Activated B cell treated with CpG ODN at 0.5 μM for 24 hours (primary cell): ENCODE measurements at regions not wholly inside any gene's neighbourhood (a gene's known extent, or its start where the extent isn't known, plus 50 kb on each side); places are given as distances from the start of the nearest gene placed in this dataset.
"Not testable (repeated sequence)": the region's sequence is repeated elsewhere in the genome, so short reads cannot be mapped to it uniquely, and the experiment has no call there.

Experiments
- ATAC-seq: fragments of 200-7000 bp; cut with Tn5 transposase; one replicate; pipeline ENCODE4 v1.10.0; 2021; ENCODE audit warnings: low read depth, mild to moderate bottlenecking, moderate library complexity
- CTCF ChIA-PET: fragments of 350-600 bp; sonication (Branson Sonifier 250); formaldehyde crosslinking; loops from one replicate; lab custom pipeline; 2021; ENCODE audit warnings: antibody characterized with exemption; lab: Charles Lee
- POLR2A ChIA-PET: fragments of 350-600 bp; sonication (Branson Sonifier 250); formaldehyde crosslinking; loops from one replicate; lab custom pipeline; 2021; ENCODE audit warnings: antibody characterized with exemption; lab: Charles Lee
- DNase-seq: peaks from one replicate; pipeline ENCODE4 v3.0.0; 2022
- H3K27ac Mint-ChIP-seq: one replicate; pipeline ENCODE4 v1.8.0; 2020; ENCODE audit warnings: mixed read lengths
- H3K27me3 Mint-ChIP-seq: one replicate; pipeline ENCODE4 v1.8.0; 2021; ENCODE audit warnings: mixed read lengths
- H3K36me3 Mint-ChIP-seq: one replicate; pipeline ENCODE4 v1.8.0; 2021; ENCODE audit warnings: low read depth, mixed read lengths
- H3K4me1 Mint-ChIP-seq: one replicate; pipeline ENCODE4 v1.8.0; 2021; ENCODE audit warnings: mixed read lengths
- H3K4me3 Mint-ChIP-seq: one replicate; pipeline ENCODE4 v1.8.0; 2020; ENCODE audit warnings: mild to moderate bottlenecking, mixed read lengths
- H3K9me3 Mint-ChIP-seq: one replicate; pipeline ENCODE4 v1.8.0; 2020; ENCODE audit warnings: mixed read lengths
- intact Hi-C: fragments of 100-400 bp; cut with micrococcal nuclease; formaldehyde crosslinking; loops from one replicate; pipeline ENCODE4 v1.15.1; 2024

DNA sequence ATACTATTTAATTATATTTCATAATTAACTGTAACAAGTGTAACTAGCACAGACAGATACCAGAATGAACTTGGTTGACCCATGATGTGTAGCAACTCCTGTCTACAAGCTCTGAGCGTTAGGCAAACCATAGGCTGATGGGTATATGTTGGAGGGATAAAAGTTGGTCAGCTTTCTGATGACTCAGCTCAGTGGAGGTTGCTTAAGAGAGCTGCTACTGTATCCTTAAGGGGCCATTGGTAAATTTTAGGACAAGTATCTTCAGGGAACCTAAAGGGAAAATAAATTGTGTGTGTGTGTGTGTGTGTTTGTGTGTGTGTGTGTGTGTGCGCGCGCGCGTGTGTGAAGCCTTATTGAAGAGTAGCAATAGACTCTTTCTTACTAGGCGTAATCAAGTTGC, 56.3 kb upstream of the ARL17B start:
- POLR2A ChIA-PET, H3K27ac Mint-ChIP-seq, intact Hi-C loops, CTCF ChIA-PET, H3K27me3 Mint-ChIP-seq, H3K36me3 Mint-ChIP-seq, H3K4me3 Mint-ChIP-seq, H3K9me3 Mint-ChIP-seq, ATAC-seq, DNase-seq, H3K4me1 Mint-ChIP-seq: not testable (repeated sequence)

DNA sequence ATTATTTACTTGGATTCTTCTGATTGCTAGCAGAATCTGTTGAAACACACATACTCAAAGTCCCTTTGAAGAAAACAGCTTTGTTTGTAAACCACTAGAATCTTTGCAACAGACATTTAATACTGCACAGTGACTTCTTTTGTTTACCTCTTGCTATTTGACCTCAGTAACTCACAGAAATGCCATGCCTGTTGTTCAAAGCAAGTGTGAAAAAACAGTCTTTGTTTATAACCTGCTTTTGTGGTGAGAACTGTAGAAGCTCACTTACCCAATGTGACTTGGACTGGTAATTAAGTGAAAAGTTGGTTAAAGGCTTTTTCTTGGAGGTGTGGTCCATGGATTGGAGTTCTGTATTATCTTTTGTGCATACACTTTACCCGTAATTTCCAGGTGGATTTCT, 55.7 kb upstream of the ARL17B start:
- POLR2A ChIA-PET, DNase-seq, H3K9me3 Mint-ChIP-seq, H3K4me3 Mint-ChIP-seq, intact Hi-C loops, H3K36me3 Mint-ChIP-seq, ATAC-seq, CTCF ChIA-PET, H3K27ac Mint-ChIP-seq, H3K27me3 Mint-ChIP-seq, H3K4me1 Mint-ChIP-seq: not testable (repeated sequence)

GRCh38 chr17:46414559-46414958, 53.0 kb upstream of the ARL17B start:
- CTCF ChIA-PET, H3K27me3 Mint-ChIP-seq, DNase-seq, ATAC-seq, H3K4me1 Mint-ChIP-seq, H3K36me3 Mint-ChIP-seq, H3K4me3 Mint-ChIP-seq, POLR2A ChIA-PET, H3K27ac Mint-ChIP-seq, intact Hi-C loops, H3K9me3 Mint-ChIP-seq: not testable (repeated sequence)

DNA sequence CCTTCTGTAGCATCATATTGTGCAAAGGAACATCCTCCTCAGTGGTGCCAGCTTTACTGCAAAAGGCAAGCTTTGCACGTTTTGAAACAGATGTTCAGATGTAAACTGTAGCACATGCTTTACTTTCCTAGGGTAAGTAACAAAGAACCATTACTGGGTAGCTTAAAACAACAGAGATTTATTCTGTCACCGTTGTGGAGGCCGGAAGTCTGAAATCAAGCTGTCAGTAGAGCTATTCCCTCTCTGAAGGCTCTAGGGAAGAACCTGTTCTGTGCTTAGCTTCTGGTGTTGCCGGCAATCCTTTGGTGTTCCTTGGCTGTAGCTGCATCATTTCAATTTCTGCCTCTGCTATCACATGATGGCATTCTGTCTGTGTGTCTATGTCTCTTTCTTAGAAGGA, 50.6 kb upstream of the ARL17B start:
- H3K27me3 Mint-ChIP-seq, H3K27ac Mint-ChIP-seq, H3K4me3 Mint-ChIP-seq, CTCF ChIA-PET, DNase-seq, H3K36me3 Mint-ChIP-seq, POLR2A ChIA-PET, H3K9me3 Mint-ChIP-seq, ATAC-seq, intact Hi-C loops, H3K4me1 Mint-ChIP-seq: not testable (repeated sequence)

DNA sequence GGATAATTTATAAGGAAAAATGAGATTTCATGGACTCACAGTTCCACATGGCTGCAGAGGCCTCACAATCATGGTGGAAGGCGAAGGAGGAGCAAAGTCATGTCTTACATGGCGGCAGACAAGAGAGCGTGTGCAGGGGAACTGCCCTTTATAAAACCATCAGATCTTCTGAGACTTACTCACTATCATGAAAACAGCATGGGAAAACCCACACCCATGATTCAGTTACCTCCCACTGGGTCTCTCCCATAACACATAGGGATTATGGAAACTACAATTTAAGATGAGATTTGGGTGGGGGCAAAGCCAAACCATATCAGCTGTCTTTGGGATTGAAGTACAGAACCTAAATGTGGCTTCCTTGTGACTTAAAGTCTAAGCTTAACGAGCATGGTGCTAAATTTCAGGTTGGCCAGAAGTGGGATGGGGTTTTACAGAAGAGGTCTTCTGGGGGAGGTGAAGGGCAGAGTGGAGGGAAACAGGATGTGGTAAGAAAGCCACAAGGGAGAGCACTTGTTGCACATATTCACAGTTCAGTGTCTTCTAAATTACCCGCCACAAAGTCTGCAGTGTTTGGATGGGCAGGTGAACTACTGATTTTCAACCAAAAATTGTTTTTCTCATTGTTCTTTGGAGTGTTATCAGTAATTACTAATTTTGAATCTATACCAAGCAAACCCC, 49.7 kb upstream of the ARL17B start:
- H3K36me3 Mint-ChIP-seq, H3K4me1 Mint-ChIP-seq, CTCF ChIA-PET, H3K27ac Mint-ChIP-seq, H3K9me3 Mint-ChIP-seq, H3K27me3 Mint-ChIP-seq, POLR2A ChIA-PET, DNase-seq, intact Hi-C loops, H3K4me3 Mint-ChIP-seq: not testable (repeated sequence)
- ATAC-seq, result peak; percentile 98
